SIG-M5 (cell line): ENCODE measurements at regions not wholly inside any gene's neighbourhood (a gene's known extent, or its start where the extent isn't known, plus 50 kb on each side); places are given as distances from the start of the nearest gene placed in this dataset.
"Not testable (repeated sequence)": the region's sequence is repeated elsewhere in the genome, so short reads cannot be mapped to it uniquely, and the experiment has no call there.

Experiments used
- DNase-seq: peaks from one replicate; lab custom pipeline; 2025; lab: John Stamatoyannopoulos, UW

GRCh38 chr12:115394496-115395220 lies 710.7 kb upstream of the TBX3 start:
- DNase-seq: no peak

- no peak for DNase-seq
These were observed 704.2 kb upstream of the TBX3 start for GRCh38 chr12:115388139-115388538.

GRCh38 chr12:115387467-115387901 lies 703.5 kb upstream of the TBX3 start:
- DNase-seq: no peak

- DNase-seq: no peak
These were observed 703.0 kb upstream of the TBX3 start for GRCh38 chr12:115386946-115387345.

- no peak for DNase-seq
These were observed 701.2 kb upstream of the TBX3 start for GRCh38 chr12:115385141-115385540.

GRCh38 chr12:115384391-115384790 lies 700.4 kb upstream of the TBX3 start:
- no peak for DNase-seq

- DNase-seq: no peak
These were observed 699.7 kb upstream of the TBX3 start for GRCh38 chr12:115383668-115384067.

GRCh38 chr12:115382681-115383080 lies 698.7 kb upstream of the TBX3 start:
- DNase-seq: no peak

GRCh38 chr12:115380546-115381120 lies 696.7 kb upstream of the TBX3 start:
- DNase-seq: no peak

GRCh38 chr12:115378291-115378690 lies 694.3 kb upstream of the TBX3 start:
- DNase-seq: no peak

- DNase-seq: no peak
These were observed 693.8 kb upstream of the TBX3 start for GRCh38 chr12:115377779-115378178.

GRCh38 chr12:115377230-115377629 lies 693.3 kb upstream of the TBX3 start:
- no peak for DNase-seq

- DNase-seq: peak; percentile 11
These were observed 691.4 kb upstream of the TBX3 start for GRCh38 chr12:115375186-115375991.

GRCh38 chr12:115374480-115375185 lies 690.7 kb upstream of the TBX3 start:
- DNase-seq: no peak

- DNase-seq: no peak
These were observed 687.7 kb upstream of the TBX3 start for GRCh38 chr12:115371711-115372110.

GRCh38 chr12:115370650-115371049 lies 686.7 kb upstream of the TBX3 start:
- no peak for DNase-seq

GRCh38 chr12:115370207-115370606 lies 686.2 kb upstream of the TBX3 start:
- DNase-seq: no peak

GRCh38 chr12:115366277-115366676 lies 682.3 kb upstream of the TBX3 start:
- not testable (repeated sequence) for DNase-seq

- not testable (repeated sequence) for DNase-seq
These were observed 681.8 kb upstream of the TBX3 start for GRCh38 chr12:115365765-115366164.

GRCh38 chr12:115364921-115365320 lies 680.9 kb upstream of the TBX3 start:
- DNase-seq: no peak

GRCh38 chr12:115362339-115362976 lies 678.5 kb upstream of the TBX3 start:
- DNase-seq: no peak

GRCh38 chr12:115357681-115358080 lies 673.7 kb upstream of the TBX3 start:
- no peak for DNase-seq
